ENCODE measurements at regions not wholly inside any gene's neighbourhood (a gene's known extent, or its start where the extent isn't known, plus 50 kb on each side); places are given as distances from the start of the nearest gene placed in this dataset.

DNA sequence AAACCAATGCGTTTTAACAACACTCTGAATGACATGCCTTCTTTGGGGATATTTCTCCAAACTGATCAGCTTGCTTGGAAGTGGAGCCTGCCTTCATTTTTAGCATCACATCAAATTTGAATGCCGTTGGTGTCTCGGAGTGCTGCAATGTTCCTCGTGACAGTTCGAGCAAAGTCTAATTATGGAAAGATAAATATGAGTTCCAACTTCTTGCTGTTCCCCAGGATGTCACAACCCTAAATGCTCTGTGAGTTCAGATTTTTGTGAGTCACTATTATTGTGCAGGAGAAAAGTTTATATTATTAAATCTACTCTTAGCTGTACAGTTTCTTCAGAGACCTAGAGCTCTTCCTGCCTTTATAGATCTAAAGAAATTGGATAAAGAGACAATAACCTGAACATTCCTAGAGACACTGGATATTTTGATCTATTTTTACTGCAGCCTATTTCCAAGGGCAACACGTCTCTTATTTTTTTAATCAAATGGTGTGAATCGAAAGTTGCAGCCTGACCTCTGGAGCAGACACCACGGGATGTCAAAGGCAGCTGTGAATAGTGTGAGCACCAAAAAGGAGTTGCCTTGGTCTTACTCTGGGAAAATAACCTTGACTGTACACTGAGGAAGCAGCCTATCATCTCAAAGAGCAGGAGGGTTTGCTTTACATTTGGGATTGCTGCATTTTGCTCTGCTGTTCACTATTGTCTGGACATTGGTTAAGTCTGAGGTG, 330.1 kb downstream of the TDRD15 start:
- no peak for DNase-seq (ENCODE audit: low read depth)
- TF ChIP-seq, protein P1, sequence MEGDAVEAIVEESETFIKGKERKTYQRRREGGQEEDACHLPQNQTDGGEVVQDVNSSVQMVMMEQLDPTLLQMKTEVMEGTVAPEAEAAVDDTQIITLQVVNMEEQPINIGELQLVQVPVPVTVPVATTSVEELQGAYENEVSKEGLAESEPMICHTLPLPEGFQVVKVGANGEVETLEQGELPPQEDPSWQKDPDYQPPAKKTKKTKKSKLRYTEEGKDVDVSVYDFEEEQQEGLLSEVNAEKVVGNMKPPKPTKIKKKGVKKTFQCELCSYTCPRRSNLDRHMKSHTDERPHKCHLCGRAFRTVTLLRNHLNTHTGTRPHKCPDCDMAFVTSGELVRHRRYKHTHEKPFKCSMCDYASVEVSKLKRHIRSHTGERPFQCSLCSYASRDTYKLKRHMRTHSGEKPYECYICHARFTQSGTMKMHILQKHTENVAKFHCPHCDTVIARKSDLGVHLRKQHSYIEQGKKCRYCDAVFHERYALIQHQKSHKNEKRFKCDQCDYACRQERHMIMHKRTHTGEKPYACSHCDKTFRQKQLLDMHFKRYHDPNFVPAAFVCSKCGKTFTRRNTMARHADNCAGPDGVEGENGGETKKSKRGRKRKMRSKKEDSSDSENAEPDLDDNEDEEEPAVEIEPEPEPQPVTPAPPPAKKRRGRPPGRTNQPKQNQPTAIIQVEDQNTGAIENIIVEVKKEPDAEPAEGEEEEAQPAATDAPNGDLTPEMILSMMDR (IDR thresholded peaks at IDR 0.05; ENCODE audit: insufficient read depth, low read length) = no peak
- no peak overlapping the region for H3K4me3 ChIP-seq (ENCODE audit: low read depth, low read length)

DNA sequence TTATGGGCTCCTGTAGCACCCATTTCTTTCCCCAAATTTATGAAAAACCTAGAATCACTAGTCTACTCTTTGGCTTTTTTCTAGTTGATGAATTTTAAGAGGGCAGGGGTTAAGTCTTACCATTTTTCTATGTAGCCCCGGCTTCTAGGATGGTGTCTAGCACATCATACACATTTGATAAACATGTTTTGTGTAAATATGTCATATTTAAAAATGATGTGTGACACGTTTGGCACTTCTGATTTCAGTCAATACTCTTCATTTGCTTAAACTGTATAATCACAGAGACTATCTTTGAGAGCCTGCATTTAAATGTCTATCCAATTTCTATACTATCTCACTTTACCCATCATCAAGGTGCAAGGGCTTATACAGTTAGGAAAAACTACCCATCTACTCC, 331.1 kb downstream of the TDRD15 start:
- DNase-seq (ENCODE audit: low read depth) = no peak
- H3K4me3 ChIP-seq (ENCODE audit: low read depth, low read length) = no peak overlapping the region
- TF ChIP-seq, protein P1 (IDR thresholded peaks at IDR 0.05; ENCODE audit: insufficient read depth, low read length) = no peak

DNA sequence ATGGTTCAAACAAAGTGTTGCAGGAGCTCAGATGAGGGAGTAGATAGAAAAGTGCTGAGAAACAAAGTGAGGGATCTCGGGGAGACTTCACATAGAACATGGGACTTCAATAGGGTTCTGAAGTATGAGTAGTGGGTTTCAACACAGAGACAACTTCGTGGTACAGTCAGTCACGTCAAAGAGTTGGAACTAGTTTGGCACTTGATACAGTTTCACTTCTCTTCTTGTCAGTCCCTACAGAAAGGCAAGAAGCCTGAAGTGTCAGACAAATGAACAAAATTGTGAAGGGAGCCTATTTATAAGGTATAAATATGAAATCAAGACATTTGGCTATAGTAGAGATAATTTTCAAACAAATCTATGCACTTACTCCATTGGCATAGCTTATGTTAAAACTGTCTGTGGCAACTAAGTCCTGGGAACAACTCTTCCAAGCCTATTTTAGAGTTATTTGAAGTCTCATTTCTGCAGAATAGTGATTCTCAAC, 338.0 kb downstream of the TDRD15 start:
- no peak overlapping the region for H3K4me3 ChIP-seq (ENCODE audit: low read depth, low read length)
- TF ChIP-seq, protein P1 (IDR thresholded peaks at IDR 0.05; ENCODE audit: insufficient read depth, low read length) = no peak
- DNase-seq (ENCODE audit: low read depth) = no peak

DNA sequence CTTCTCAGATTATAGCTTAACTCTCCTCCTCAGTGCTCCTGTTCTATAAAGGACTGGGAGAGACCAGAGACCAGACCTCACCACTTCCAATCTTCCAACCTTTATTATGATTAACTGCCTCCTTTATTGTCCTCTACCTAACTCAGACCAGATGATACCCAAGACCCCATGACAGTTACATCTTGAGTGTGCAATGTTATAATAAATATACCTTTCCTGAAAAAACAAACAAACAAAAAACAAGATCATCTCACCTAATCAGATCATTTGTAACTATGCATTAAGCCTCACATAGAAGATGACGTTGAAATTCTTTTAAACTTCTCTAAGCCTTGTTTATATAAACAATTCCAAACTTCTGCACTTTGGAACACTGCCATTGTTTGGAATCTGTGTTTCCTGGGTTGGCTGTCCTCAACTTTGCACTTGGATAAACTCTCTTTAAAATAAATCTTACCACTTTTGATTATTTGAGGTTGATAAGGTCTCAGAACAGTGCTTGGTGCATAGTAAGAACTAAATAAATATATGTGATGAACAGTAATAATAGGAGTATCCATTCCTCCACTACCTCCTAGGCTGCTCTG, 342.7 kb downstream of the TDRD15 start:
- no peak overlapping the region for H3K4me3 ChIP-seq (ENCODE audit: low read depth, low read length)
- no peak for DNase-seq (ENCODE audit: low read depth)
- TF ChIP-seq, protein P1 (IDR thresholded peaks at IDR 0.05; ENCODE audit: insufficient read depth, low read length) = no peak

DNA sequence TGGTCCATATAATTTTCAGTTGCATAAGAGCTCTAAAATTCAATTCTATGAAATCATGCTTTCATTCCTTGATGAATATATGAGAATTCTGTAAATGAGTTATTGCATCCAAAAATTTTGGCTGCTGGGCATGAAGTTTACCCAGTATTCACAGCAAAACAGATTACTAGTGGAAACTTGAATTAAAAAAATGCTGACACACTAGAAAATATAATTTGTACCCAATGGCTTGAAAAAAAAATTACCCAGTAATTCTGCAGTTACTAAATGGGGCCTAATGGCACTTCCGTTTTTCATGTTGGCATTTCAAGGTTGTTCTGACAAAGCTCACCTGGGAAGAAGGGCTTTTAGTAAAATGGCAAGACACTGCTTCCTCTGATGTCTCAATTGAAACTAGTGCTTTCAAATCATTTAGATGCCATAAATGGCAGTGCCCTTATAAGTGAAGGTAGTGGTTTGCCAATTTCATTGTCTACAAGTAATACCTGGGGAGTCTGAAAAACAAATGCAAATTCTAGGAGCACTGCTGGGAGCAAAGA, 343.6 kb downstream of the TDRD15 start:
- H3K4me3 ChIP-seq (ENCODE audit: low read depth, low read length) = no peak overlapping the region
- no peak for DNase-seq (ENCODE audit: low read depth)
- TF ChIP-seq, protein P1 (IDR thresholded peaks at IDR 0.05; ENCODE audit: insufficient read depth, low read length) = no peak

DNA sequence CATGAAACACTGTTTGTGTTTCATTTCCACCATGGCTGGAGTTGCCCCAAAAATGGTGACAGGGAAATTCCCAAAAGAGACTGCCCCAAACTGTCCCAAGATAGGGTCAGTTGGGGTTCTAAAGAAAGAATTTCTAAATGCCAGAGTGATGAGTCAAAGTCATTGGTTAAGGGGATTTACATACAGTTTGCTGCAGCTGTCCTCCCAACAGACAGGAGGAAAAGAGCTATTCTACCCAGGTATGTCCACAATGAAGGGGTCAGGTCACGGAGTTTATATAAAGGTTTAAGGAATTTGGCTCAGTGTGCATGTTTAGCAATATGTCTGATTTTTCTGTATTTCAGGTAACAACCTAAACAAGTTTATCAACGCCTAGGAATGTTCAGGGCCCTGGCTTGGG, 344.1 kb downstream of the TDRD15 start:
- DNase-seq (ENCODE audit: low read depth) = no peak
- TF ChIP-seq, protein P1 (IDR thresholded peaks at IDR 0.05; ENCODE audit: insufficient read depth, low read length) = no peak
- no peak overlapping the region for H3K4me3 ChIP-seq (ENCODE audit: low read depth, low read length)

Measured in fibroblast of the aortic adventitia (primary cell).